ENCODE measurements at regions not wholly inside any gene's neighbourhood (a gene's known extent, or its start where the extent isn't known, plus 50 kb on each side); places are given as distances from the start of the nearest gene placed in this dataset.

GRCh38 chr6:132974122-132974521 is 159.8 kb downstream of the RPS12 start:
- peak overlapping the region; percentile 97 for H3K27ac ChIP-seq
- no peak overlapping the region for H3K4me3 ChIP-seq
- no peak for DNase-seq
- no peaks in the 10 kb centered on the region for H3K27me3 ChIP-seq
- H3K9me3 ChIP-seq (replicated peaks) = no peaks in the 10 kb centered on the region
- H3K36me3 ChIP-seq = no peaks in the 10 kb centered on the region
- peaks cover 40% of the 10 kb centered on the region for H3K4me1 ChIP-seq

GRCh38 chr6:132977413-132977812 is 163.0 kb downstream of the RPS12 start:
- no peaks in the 10 kb centered on the region for H3K27me3 ChIP-seq
- H3K36me3 ChIP-seq = no peaks in the 10 kb centered on the region
- peaks cover 15% of the 10 kb centered on the region for H3K4me1 ChIP-seq
- no peak overlapping the region for H3K4me3 ChIP-seq
- H3K27ac ChIP-seq = no peak overlapping the region
- H3K9me3 ChIP-seq (replicated peaks) = 0 out of 2 replicates have a peak, but pooled peaks cover 2% of the 10 kb centered on the region
- DNase-seq = no peak

- no peak overlapping the region for H3K27ac ChIP-seq
- H3K4me1 ChIP-seq = peaks cover 6% of the 10 kb centered on the region
- no peaks in the 10 kb centered on the region for H3K27me3 ChIP-seq
- no peak overlapping the region for H3K4me3 ChIP-seq
- 0 out of 2 replicates have a peak, but pooled peaks cover 4% of the 10 kb centered on the region for H3K9me3 ChIP-seq (replicated peaks)
- no peaks in the 10 kb centered on the region for H3K36me3 ChIP-seq
- DNase-seq = no peak
These were observed 164.3 kb downstream of the RPS12 start for GRCh38 chr6:132978685-132979084.

- H3K9me3 ChIP-seq (replicated peaks) = 0 out of 2 replicates have a peak, but pooled peaks cover 1% of the 10 kb centered on the region
- H3K36me3 ChIP-seq = 0 out of 2 replicates have a peak, but pooled peaks cover 2% of the 10 kb centered on the region
These were observed 179.4 kb downstream of the RPS12 start for GRCh38 chr6:132993738-132994137.

DNA sequence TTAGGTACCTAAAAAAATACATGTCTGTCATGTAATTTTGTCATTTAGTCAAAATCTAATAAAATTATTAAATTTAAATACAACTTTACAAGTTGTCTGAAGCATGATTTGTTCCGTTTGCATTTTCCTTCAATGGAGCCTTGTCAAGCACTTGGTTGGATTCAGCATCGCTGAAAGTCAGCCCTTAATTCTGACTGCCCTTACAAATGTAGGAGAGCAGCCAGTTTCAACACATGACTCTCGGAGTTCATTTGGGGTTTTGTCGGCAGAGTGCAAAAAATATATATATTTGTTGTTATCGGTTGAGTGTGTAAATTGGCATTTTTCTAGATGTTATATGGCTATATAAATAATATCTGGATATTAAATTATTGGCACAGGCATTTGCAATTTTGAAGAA is 180.6 kb downstream of the RPS12 start:
- Histone ChIP-seq H3K27me3 (no peaks in the 10 kb centered on the region), H3K4me3 (no peak overlapping the region), H3K4me1 (no peaks in the 10 kb centered on the region), H3K36me3 (0 out of 2 replicates have a peak, but pooled peaks cover 2% of the 10 kb centered on the region), H3K9me3 (replicated peaks) (no peaks in the 10 kb centered on the region), H3K27ac (no peak overlapping the region)
- no peak for DNase-seq

More at GRCh38 chr6:132993738-132994137, 179.4 kb downstream of the RPS12 start:
- H3K4me3 ChIP-seq = no peak overlapping the region
- H3K27ac ChIP-seq = no peak overlapping the region
- no peaks in the 10 kb centered on the region for H3K4me1 ChIP-seq
- no peaks in the 10 kb centered on the region for H3K27me3 ChIP-seq
- DNase-seq = no peak

DNA sequence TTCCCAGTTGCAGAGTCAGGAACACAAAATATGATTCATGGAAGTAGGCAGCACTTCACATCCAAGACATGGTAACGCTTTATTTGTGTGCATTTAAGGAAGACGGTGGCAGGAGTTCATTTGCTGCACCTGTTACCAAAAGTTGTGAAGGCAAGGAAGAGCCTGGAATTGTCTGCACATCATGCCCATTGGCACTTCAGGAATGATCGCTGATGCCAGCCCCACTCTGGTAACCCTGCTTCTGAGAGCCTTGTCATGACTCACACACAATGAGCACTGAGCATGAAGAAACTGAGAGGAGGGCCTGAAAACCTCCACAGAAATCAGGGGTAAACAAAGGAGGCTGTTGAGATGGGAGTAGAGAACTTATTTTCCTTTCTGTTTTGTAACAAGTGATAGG is 181.1 kb downstream of the RPS12 start:
- H3K9me3 ChIP-seq (replicated peaks) = no peaks in the 10 kb centered on the region
- no peak for DNase-seq
- no peaks in the 10 kb centered on the region for H3K4me1 ChIP-seq
- no peaks in the 10 kb centered on the region for H3K36me3 ChIP-seq
- no peak overlapping the region for H3K27ac ChIP-seq
- no peaks in the 10 kb centered on the region for H3K27me3 ChIP-seq
- no peak overlapping the region for H3K4me3 ChIP-seq

DNA sequence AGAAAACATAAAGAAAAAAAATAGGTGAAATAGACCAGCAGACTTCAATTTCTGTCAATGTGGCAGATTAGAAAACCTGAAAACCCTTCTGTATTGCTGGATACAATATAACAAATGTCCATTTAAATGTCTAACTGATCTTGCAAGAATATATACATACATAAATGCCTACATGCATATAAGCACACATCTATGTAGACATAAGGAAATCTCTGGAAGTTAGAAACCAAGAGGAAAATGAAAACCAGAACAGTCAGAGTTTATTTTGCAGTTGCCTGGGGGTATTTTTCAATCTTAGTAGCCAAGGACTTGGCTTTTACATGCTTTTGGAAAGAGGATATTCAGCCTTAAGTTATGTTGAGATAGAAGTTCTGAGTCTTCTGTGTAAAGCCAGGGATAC is 184.0 kb downstream of the RPS12 start:
- no peaks in the 10 kb centered on the region for H3K4me1 ChIP-seq
- no peak overlapping the region for H3K27ac ChIP-seq
- no peaks in the 10 kb centered on the region for H3K36me3 ChIP-seq
- DNase-seq = no peak
- peaks cover 3% of the 10 kb centered on the region for H3K9me3 ChIP-seq (replicated peaks)
- H3K4me3 ChIP-seq = no peak overlapping the region
- H3K27me3 ChIP-seq = no peaks in the 10 kb centered on the region

GRCh38 chr6:133001040-133001565 is 186.7 kb downstream of the RPS12 start:
- Histone ChIP-seq H3K4me3 (no peak overlapping the region), H3K27ac (no peak overlapping the region), H3K27me3 (no peaks in the 10 kb centered on the region), H3K4me1 (no peaks in the 10 kb centered on the region), H3K9me3 (replicated peaks) (peaks cover 3% of the 10 kb centered on the region), H3K36me3 (no peaks in the 10 kb centered on the region)
- DNase-seq = no peak

GRCh38 chr6:133004304-133004884 is 190.0 kb downstream of the RPS12 start:
- H3K4me3 ChIP-seq = no peak overlapping the region
- peaks cover 3% of the 10 kb centered on the region for H3K9me3 ChIP-seq (replicated peaks)
- no peaks in the 10 kb centered on the region for H3K27me3 ChIP-seq
- no peaks in the 10 kb centered on the region for H3K36me3 ChIP-seq
- no peak for DNase-seq
- no peak overlapping the region for H3K27ac ChIP-seq
- H3K4me1 ChIP-seq = no peaks in the 10 kb centered on the region

DNA sequence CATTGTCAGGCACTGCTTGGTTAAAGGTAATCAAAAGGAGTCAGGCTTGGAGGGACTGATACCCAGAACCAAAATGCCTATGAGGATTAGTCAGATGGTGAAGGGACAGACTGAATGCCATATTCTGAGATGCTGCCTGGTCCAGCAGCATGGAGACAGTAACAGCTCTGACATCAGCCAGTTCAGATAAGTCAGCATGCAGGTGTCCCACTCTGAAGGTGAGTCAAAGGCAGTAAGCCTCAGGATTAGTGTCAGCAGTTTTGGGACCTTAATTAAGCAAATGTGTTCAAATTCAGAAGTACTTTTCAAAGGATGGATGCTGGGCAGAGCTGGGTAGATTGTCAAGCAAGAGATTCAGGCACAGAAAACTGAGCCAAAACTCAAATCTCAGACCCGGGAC is 198.4 kb downstream of the RPS12 start:
- H3K27me3 ChIP-seq = no peaks in the 10 kb centered on the region
- H3K27ac ChIP-seq = no peak overlapping the region
- H3K4me3 ChIP-seq = no peak overlapping the region
- no peak for DNase-seq
- 0 out of 2 replicates have a peak, but pooled peaks cover 3% of the 10 kb centered on the region for H3K9me3 ChIP-seq (replicated peaks)
- H3K4me1 ChIP-seq = peaks cover 17% of the 10 kb centered on the region
- H3K36me3 ChIP-seq = no peaks in the 10 kb centered on the region

DNA sequence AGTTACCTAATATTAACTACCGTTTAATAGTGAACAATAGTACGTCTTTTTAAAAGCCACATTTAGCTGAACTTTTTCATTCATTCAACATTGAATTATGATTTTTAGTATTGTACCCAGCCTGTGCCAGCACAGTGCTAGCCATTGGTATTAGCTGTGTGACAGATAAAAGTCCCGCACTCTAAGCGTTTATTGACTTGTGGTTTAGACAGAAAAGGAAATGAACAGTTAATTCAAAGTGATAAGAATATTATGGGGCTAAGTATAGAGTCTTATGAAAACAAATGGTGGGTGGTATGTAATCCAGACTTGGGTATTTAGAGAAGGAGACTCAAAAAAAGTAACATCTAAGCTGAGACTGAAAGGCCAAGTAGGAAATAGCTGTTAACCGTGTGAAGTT is 202.3 kb downstream of the RPS12 start:
- Histone ChIP-seq H3K27me3 (no peaks in the 10 kb centered on the region), H3K36me3 (no peaks in the 10 kb centered on the region), H3K4me3 (no peak overlapping the region), H3K27ac (no peak overlapping the region), H3K4me1 (peaks cover 21% of the 10 kb centered on the region), H3K9me3 (replicated peaks) (0 out of 2 replicates have a peak, but pooled peaks cover 3% of the 10 kb centered on the region)
- peak in 1 of 2 experiments; percentile 47 for DNase-seq

- Histone ChIP-seq H3K36me3 (no peaks in the 10 kb centered on the region), H3K27ac (no peak overlapping the region), H3K4me3 (no peak overlapping the region), H3K9me3 (replicated peaks) (no peaks in the 10 kb centered on the region), H3K27me3 (no peaks in the 10 kb centered on the region), H3K4me1 (peaks cover 21% of the 10 kb centered on the region)
- peak; percentile 74 to 90 for DNase-seq
These were observed 203.2 kb downstream of the RPS12 start for GRCh38 chr6:133017581-133017980.

GRCh38 chr6:133026705-133027104 is 212.3 kb downstream of the RPS12 start:
- no peak overlapping the region for H3K27ac ChIP-seq

DNA sequence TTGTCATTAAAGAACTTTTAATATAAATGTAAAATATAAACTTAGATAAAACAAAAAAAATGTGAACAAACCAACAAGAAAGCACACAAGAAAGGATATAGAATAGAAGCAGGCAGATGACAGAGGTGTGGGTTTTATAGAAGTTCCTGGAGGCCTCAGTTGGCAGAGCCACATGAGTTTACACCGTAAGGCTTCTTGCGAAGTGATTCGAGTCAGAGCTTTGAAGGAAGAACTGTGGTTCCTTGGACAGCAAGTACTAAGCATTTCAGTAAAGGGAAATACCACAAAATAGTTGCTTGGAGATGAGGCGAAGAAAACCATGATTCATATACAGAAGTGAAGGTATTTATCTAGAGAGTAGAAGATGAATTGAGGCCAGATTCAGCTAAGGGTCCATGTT is 207.9 kb upstream of the EYA4 start:
- H3K4me1 ChIP-seq = no peaks in the 10 kb centered on the region
- no peaks in the 10 kb centered on the region for H3K36me3 ChIP-seq
- no peak overlapping the region for H3K27ac ChIP-seq
- H3K9me3 ChIP-seq (replicated peaks) = no peaks in the 10 kb centered on the region
- DNase-seq = no peak
- no peaks in the 10 kb centered on the region for H3K27me3 ChIP-seq
- H3K4me3 ChIP-seq = no peak overlapping the region

More at GRCh38 chr6:133026705-133027104, 212.3 kb downstream of the RPS12 start:
- DNase-seq = no peak
- peaks cover 4% of the 10 kb centered on the region; the same call in 1 of the 2 replicates for H3K9me3 ChIP-seq (replicated peaks)
- H3K4me1 ChIP-seq = no peaks in the 10 kb centered on the region
- no peaks in the 10 kb centered on the region for H3K27me3 ChIP-seq
- no peak overlapping the region for H3K4me3 ChIP-seq
- no peaks in the 10 kb centered on the region for H3K36me3 ChIP-seq

- DNase-seq = no peak
- Histone ChIP-seq H3K27ac (no peak overlapping the region), H3K4me3 (no peak overlapping the region), H3K36me3 (no peaks in the 10 kb centered on the region), H3K9me3 (replicated peaks) (no peaks in the 10 kb centered on the region), H3K27me3 (no peaks in the 10 kb centered on the region), H3K4me1 (no peaks in the 10 kb centered on the region)
These were observed 206.5 kb upstream of the EYA4 start for GRCh38 chr6:133034509-133035206.

Data from SJCRH30 (cell line).